GM18520 (cell line): ENCODE measurements at regions not wholly inside any gene's neighbourhood (a gene's known extent, or its start where the extent isn't known, plus 50 kb on each side); places are given as distances from the start of the nearest gene placed in this dataset.
"Not testable (repeated sequence)": the region's sequence is repeated elsewhere in the genome, so short reads cannot be mapped to it uniquely, and the experiment has no call there.

Experiments
- ATAC-seq: cut with Tn5 transposase; IDR thresholded peaks from one replicate; pipeline ENCODE4 v1.9.1; 2021; ENCODE audit not compliant: unreplicated experiment

- ATAC-seq = no peak
Measured at GRCh38 chr6:8645212-8645611, 209.9 kb upstream of the SLC35B3 start.

GRCh38 chr6:8644306-8644705 is 209.0 kb upstream of the SLC35B3 start:
- no peak for ATAC-seq

GRCh38 chr6:8642854-8643253 is 207.5 kb upstream of the SLC35B3 start:
- no peak for ATAC-seq

- no peak for ATAC-seq
Measured at GRCh38 chr6:8642131-8642530, 206.8 kb upstream of the SLC35B3 start.

GRCh38 chr6:8639928-8640649 is 204.7 kb upstream of the SLC35B3 start:
- ATAC-seq = no peak

GRCh38 chr6:8637896-8638597 is 202.7 kb upstream of the SLC35B3 start:
- ATAC-seq = no peak

- ATAC-seq = no peak
Measured at GRCh38 chr6:8633762-8634161, 198.4 kb upstream of the SLC35B3 start.

- ATAC-seq = no peak
Measured at GRCh38 chr6:8628736-8629135, 193.4 kb upstream of the SLC35B3 start.

- ATAC-seq = no peak
Measured at GRCh38 chr6:8628063-8628462, 192.7 kb upstream of the SLC35B3 start.

- ATAC-seq = no peak
Measured at GRCh38 chr6:8627085-8627861, 191.9 kb upstream of the SLC35B3 start.

- no peak for ATAC-seq
Measured at GRCh38 chr6:8624665-8625064, 189.3 kb upstream of the SLC35B3 start.

- ATAC-seq = no peak
Measured at GRCh38 chr6:8623441-8623840, 188.1 kb upstream of the SLC35B3 start.

GRCh38 chr6:8619853-8620252 is 184.5 kb upstream of the SLC35B3 start:
- no peak for ATAC-seq

GRCh38 chr6:8619408-8619807 is 184.1 kb upstream of the SLC35B3 start:
- ATAC-seq = not testable (repeated sequence)

- ATAC-seq = no peak
Measured at GRCh38 chr6:8608737-8609136, 173.4 kb upstream of the SLC35B3 start.

- no peak for ATAC-seq
Measured at GRCh38 chr6:8589941-8590729, 154.8 kb upstream of the SLC35B3 start.

GRCh38 chr6:8588176-8588575 is 152.8 kb upstream of the SLC35B3 start:
- ATAC-seq = no peak

- no peak for ATAC-seq
Measured at GRCh38 chr6:8583291-8583690, 147.9 kb upstream of the SLC35B3 start.

GRCh38 chr6:8579372-8579771 is 144.0 kb upstream of the SLC35B3 start:
- ATAC-seq = no peak

- ATAC-seq = no peak
Measured at GRCh38 chr6:8578006-8578405, 142.7 kb upstream of the SLC35B3 start.
